C4-2B (cell line): ENCODE measurements at regions not wholly inside any gene's neighbourhood (a gene's known extent, or its start where the extent isn't known, plus 50 kb on each side); places are given as distances from the start of the nearest gene placed in this dataset.

Experiments used
- CTCF ChIP-seq: fragments of 450-650 bp; conservative IDR thresholded peaks from 2 replicates; pipeline ENCODE4 v1.5.1; 2017; ENCODE audit warnings: mild to moderate bottlenecking
- ZFX ChIP-seq: fragments of 450-650 bp; IDR thresholded peaks from 2 replicates; pipeline ENCODE4 v1.6.1; 2017

DNA sequence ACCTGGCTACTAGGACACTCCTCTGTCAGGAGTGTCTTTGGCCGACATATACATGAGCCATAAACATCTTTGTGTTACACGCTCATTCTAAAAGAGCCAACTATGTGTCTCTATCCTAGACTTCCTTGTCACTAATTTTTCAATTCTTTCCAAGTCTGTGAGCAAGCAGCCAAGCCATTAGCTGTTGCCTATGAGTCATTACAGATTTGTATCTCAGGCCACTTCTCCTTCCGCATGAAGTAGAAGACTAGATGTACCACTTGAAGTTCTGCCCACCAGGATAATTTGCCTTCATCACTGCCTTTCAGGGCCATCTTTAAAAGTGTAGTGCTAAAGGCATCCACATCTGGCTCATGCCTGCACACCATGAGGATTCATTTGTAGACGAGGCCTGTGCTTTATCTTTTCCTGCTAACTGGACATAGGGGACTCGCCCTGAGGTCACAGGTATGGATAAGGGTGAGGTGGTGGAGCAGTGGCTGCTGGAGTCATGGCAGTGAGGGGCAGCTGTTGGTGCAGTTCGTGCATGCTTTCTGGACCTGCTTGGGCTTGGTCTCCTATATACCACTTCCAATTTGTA is 126.1 kb upstream of the KL start:
- TF ChIP-seq CTCF: no peak
- no peak for TF ChIP-seq ZFX
